ENCODE measurements at regions not wholly inside any gene's neighbourhood (a gene's known extent, or its start where the extent isn't known, plus 50 kb on each side); places are given as distances from the start of the nearest gene placed in this dataset.

DNA sequence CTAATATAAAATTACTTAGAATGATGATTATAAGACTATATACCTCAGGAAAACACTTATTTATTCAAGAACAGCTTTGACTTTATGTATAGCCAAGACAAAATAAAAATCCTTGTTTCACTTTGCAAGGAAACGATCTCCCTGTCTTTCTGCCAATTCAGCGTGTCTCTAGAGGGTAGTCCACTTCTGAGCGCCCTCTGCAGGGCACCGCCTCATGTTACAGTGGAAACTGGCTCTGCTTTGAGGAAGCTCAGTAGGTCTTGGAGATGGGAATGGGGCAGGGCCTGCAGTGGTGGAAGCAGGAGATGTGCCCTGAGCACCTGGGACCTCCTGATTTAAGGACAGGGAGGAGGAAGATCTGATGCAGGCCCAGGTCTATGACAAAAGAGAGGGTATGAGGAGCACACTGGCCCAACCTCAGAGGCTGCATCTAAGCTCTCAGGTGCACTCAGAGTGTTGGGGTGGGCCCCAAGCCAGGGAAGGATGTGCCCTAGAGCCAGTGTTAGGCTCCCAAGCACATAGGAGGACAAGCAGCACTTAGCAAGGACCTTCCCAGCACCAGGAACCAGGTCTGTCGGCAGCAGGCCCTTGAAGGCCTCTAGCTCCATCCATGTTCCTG is 481.0 kb downstream of the TNS3 start:
- H3K4me3 ChIP-seq (ENCODE audit: low read depth, low read length), result no peak overlapping the region
- peak; percentile 76 for DNase-seq (ENCODE audit: low read depth)
- TF ChIP-seq, protein P1, sequence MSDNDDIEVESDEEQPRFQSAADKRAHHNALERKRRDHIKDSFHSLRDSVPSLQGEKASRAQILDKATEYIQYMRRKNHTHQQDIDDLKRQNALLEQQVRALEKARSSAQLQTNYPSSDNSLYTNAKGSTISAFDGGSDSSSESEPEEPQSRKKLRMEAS (IDR thresholded peaks at IDR 0.05; ENCODE audit: low read depth, low read length), result peak; percentile 66
- no peak for TF ChIP-seq MYC (IDR thresholded peaks at IDR 0.05; ENCODE audit: low read depth, low read length)
- TF ChIP-seq, protein P2, sequence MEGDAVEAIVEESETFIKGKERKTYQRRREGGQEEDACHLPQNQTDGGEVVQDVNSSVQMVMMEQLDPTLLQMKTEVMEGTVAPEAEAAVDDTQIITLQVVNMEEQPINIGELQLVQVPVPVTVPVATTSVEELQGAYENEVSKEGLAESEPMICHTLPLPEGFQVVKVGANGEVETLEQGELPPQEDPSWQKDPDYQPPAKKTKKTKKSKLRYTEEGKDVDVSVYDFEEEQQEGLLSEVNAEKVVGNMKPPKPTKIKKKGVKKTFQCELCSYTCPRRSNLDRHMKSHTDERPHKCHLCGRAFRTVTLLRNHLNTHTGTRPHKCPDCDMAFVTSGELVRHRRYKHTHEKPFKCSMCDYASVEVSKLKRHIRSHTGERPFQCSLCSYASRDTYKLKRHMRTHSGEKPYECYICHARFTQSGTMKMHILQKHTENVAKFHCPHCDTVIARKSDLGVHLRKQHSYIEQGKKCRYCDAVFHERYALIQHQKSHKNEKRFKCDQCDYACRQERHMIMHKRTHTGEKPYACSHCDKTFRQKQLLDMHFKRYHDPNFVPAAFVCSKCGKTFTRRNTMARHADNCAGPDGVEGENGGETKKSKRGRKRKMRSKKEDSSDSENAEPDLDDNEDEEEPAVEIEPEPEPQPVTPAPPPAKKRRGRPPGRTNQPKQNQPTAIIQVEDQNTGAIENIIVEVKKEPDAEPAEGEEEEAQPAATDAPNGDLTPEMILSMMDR (IDR thresholded peaks at IDR 0.05; ENCODE audit: low read depth, low read length), result peak; percentile 92
- TF ChIP-seq POLR2A (IDR thresholded peaks at IDR 0.05; ENCODE audit: extremely low read depth, insufficient read length), result no peak

DNA sequence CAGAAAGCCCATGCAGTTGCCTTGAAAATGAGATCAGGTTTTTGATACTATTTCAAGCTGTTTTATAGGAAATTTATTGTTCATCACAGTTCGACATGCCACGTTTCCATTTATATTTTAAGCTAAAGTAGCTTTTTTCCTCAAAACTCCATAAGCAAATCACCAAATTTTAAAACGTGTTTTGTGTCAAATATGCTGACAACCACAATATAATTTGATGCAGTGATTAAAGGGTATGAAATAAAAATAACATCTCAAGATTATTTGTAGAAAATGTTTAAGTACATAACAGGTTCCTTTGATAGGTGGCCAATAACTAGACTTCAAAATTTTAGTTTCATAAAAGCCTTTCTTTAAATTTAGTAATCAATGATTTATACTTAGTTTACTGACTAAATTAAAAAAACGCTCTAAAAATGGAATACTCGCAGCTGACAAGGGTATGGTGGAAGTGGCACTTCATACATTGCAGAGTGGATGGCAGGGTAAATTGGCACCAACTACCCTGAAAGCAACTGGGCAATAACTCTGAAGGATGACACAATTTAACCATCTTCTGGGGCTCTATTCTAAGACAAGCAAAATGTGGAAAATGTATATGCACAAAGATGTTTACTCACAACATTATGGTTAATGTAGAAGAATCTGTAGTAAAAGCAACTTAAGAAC is 481.6 kb downstream of the TNS3 start:
- no peak for TF ChIP-seq POLR2A (IDR thresholded peaks at IDR 0.05; ENCODE audit: extremely low read depth, insufficient read length)
- TF ChIP-seq, protein P2 (IDR thresholded peaks at IDR 0.05; ENCODE audit: low read depth, low read length), result no peak
- TF ChIP-seq, protein P1 (IDR thresholded peaks at IDR 0.05; ENCODE audit: low read depth, low read length), result no peak
- no peak for TF ChIP-seq MYC (IDR thresholded peaks at IDR 0.05; ENCODE audit: low read depth, low read length)
- DNase-seq (ENCODE audit: low read depth), result no peak
- H3K4me3 ChIP-seq (ENCODE audit: low read depth, low read length), result no peak overlapping the region

DNA sequence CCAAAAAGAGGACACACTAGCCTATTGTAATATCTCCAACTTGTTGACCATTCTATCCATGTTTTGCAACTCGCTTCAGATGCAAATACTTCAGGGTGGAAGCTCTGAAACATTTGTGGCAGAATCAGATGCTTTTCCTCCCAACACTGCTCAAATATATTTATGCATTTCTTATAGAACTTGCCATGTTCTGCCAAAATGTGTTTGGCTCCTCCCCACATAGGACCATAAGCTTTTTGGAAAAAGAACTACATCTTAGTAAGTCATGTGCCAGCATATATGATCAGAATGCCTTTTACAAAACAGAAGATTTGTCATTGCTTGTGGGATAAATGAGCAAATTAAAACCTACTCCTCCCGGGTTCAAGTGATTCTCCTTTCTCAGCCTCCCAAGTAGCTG is 484.5 kb downstream of the TNS3 start:
- no peak overlapping the region for H3K4me3 ChIP-seq (ENCODE audit: low read depth, low read length)
- TF ChIP-seq POLR2A (IDR thresholded peaks at IDR 0.05; ENCODE audit: extremely low read depth, insufficient read length) (no peak), MYC (IDR thresholded peaks at IDR 0.05; ENCODE audit: low read depth, low read length) (no peak)
- TF ChIP-seq, protein P2 (IDR thresholded peaks at IDR 0.05; ENCODE audit: low read depth, low read length), result no peak
- TF ChIP-seq, protein P1 (IDR thresholded peaks at IDR 0.05; ENCODE audit: low read depth, low read length), result no peak
- no peak for DNase-seq (ENCODE audit: low read depth)

DNA sequence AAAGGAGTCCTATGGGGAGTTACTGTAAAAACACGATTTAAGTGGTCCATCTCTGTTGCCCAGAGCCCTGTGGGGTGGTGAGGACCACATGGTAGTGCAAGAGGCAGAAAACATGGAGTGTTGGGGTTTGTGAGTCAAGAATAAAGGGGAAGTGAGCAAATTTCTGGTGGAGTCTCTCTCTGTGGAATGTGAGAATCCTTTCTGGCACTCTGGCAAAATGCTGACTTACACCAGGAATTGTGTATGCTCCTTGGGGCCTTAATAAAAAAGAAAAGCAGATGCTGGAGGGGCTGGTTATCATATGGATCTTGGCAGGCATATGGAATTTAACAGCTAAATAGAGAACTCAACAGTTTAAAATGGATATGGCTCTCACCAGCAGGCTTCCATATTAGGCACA is 486.0 kb downstream of the TNS3 start:
- TF ChIP-seq, protein P2 (IDR thresholded peaks at IDR 0.05; ENCODE audit: low read depth, low read length), result no peak
- TF ChIP-seq POLR2A (IDR thresholded peaks at IDR 0.05; ENCODE audit: extremely low read depth, insufficient read length) (no peak), MYC (IDR thresholded peaks at IDR 0.05; ENCODE audit: low read depth, low read length) (no peak)
- TF ChIP-seq, protein P1 (IDR thresholded peaks at IDR 0.05; ENCODE audit: low read depth, low read length), result no peak
- DNase-seq (ENCODE audit: low read depth), result no peak
- H3K4me3 ChIP-seq (ENCODE audit: low read depth, low read length), result no peak overlapping the region

DNA sequence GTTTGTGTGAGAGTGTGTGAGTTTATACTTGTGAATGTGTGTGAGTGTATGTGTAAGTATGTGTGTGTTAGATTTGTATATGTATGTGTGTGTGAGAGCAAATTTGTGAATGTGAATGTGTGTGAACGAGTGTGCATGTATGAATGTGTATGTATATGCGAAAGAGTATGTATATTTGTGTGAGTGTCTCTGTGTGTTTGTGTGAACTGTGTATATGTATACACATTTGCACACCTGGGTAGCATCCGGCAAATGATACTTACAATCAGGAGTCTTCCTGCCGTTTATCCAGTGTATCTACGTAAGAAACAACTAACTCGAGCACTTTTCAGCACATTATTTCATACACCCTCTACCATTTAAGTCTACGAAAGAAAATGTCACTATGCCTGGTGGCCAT is 487.4 kb downstream of the TNS3 start:
- H3K4me3 ChIP-seq (ENCODE audit: low read depth, low read length), result no peak overlapping the region
- TF ChIP-seq, protein P1 (IDR thresholded peaks at IDR 0.05; ENCODE audit: low read depth, low read length), result no peak
- TF ChIP-seq, protein P2 (IDR thresholded peaks at IDR 0.05; ENCODE audit: low read depth, low read length), result no peak
- TF ChIP-seq MYC (IDR thresholded peaks at IDR 0.05; ENCODE audit: low read depth, low read length) (no peak), POLR2A (IDR thresholded peaks at IDR 0.05; ENCODE audit: extremely low read depth, insufficient read length) (no peak)
- no peak for DNase-seq (ENCODE audit: low read depth)
